Stimulated activated naive CD4-positive, alpha-beta T cell (primary cell): ENCODE measurements at regions not wholly inside any gene's neighbourhood (a gene's known extent, or its start where the extent isn't known, plus 50 kb on each side); places are given as distances from the start of the nearest gene placed in this dataset.
A peak's percentile ranks its signal among the peaks of the same experiment; 100 is the strongest.
"Not testable (repeated sequence)": the region's sequence is repeated elsewhere in the genome, so short reads cannot be mapped to it uniquely, and the experiment has no call there.

ENCODE experiments used
- DNase-seq, 6 experiments: peaks; one replicate each; lab custom pipeline; 2025; lab: John Stamatoyannopoulos, UW

GRCh38 chr7:112982441-112983063 lies 104.1 kb downstream of the GPR85 start:
- no peak for DNase-seq

GRCh38 chr7:112981966-112982365 lies 104.7 kb downstream of the GPR85 start:
- DNase-seq, result no peak

- not testable (repeated sequence) for DNase-seq
Observed at GRCh38 chr7:112979055-112979454, 107.6 kb downstream of the GPR85 start.

GRCh38 chr7:112977244-112977955 lies 109.2 kb downstream of the GPR85 start:
- DNase-seq, result not testable (repeated sequence)

GRCh38 chr7:112970771-112971170 lies 115.9 kb downstream of the GPR85 start:
- no peak for DNase-seq

GRCh38 chr7:112969946-112970345 lies 116.7 kb downstream of the GPR85 start:
- no peak for DNase-seq

GRCh38 chr7:112965506-112965905 lies 121.1 kb downstream of the GPR85 start:
- DNase-seq, result no peak

GRCh38 chr7:112963634-112964033 lies 123.0 kb downstream of the GPR85 start:
- DNase-seq, result no peak

- no peak for DNase-seq
Observed at GRCh38 chr7:112962815-112963214, 123.8 kb downstream of the GPR85 start.

- DNase-seq, result no peak
Observed at GRCh38 chr7:112959276-112959675, 127.4 kb downstream of the GPR85 start.

GRCh38 chr7:112958775-112959174 lies 127.9 kb downstream of the GPR85 start:
- DNase-seq, result no peak

GRCh38 chr7:112957901-112958300 lies 128.7 kb downstream of the GPR85 start:
- DNase-seq, result no peak

- DNase-seq, result not testable (repeated sequence)
Observed at GRCh38 chr7:112953031-112953430, 133.6 kb downstream of the GPR85 start.

- DNase-seq, result no peak
Observed at GRCh38 chr7:112951070-112951469, 135.6 kb downstream of the GPR85 start.

- DNase-seq, result not testable (repeated sequence)
Observed at GRCh38 chr7:112949682-112950081, 136.9 kb downstream of the GPR85 start.

- no peak for DNase-seq
Observed at GRCh38 chr7:112946350-112946749, 140.3 kb downstream of the GPR85 start.

- no peak for DNase-seq
Observed at GRCh38 chr7:112945046-112945445, 141.6 kb downstream of the GPR85 start.

GRCh38 chr7:112942981-112943380 lies 143.6 kb downstream of the GPR85 start:
- no peak for DNase-seq

GRCh38 chr7:112942125-112942524 lies 144.5 kb downstream of the GPR85 start:
- not testable (repeated sequence) for DNase-seq

GRCh38 chr7:112940314-112940732 lies 146.3 kb downstream of the GPR85 start:
- no peak for DNase-seq

- peak; percentile 97 to 99 (median 99) for DNase-seq
Observed at GRCh38 chr7:112939574-112940313, 146.9 kb downstream of the GPR85 start.

GRCh38 chr7:112938863-112939573 lies 147.6 kb downstream of the GPR85 start:
- peak in 3 of 6 experiments; percentile 24 to 48 (median 46) for DNase-seq
